ENCODE measurements at regions not wholly inside any gene's neighbourhood (a gene's known extent, or its start where the extent isn't known, plus 50 kb on each side); places are given as distances from the start of the nearest gene placed in this dataset.

DNA sequence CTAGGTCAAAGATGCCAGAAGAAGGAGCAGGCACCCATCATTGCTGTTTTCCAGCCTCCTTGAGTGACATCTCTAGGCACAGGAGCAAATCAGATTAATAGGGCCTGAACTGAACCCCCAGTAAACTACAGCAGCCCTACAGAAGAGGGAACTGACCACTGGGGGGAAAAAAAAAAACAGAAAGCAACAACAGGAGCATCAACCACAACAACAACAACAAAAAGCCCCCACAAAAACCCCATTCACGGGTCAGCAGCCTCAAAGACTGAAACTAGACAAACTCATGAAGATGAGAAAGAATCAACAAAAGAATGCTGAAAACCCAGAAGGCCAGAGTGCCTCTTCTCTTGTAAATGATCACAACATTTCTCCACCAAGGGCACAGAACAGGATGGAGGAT, 537.4 kb upstream of the BTBD3 start (continued):
- TF ChIP-seq, protein P1, sequence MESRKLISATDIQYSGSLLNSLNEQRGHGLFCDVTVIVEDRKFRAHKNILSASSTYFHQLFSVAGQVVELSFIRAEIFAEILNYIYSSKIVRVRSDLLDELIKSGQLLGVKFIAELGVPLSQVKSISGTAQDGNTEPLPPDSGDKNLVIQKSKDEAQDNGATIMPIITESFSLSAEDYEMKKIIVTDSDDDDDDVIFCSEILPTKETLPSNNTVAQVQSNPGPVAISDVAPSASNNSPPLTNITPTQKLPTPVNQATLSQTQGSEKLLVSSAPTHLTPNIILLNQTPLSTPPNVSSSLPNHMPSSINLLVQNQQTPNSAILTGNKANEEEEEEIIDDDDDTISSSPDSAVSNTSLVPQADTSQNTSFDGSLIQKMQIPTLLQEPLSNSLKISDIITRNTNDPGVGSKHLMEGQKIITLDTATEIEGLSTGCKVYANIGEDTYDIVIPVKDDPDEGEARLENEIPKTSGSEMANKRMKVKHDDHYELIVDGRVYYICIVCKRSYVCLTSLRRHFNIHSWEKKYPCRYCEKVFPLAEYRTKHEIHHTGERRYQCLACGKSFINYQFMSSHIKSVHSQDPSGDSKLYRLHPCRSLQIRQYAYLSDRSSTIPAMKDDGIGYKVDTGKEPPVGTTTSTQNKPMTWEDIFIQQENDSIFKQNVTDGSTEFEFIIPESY (IDR thresholded peaks at IDR 0.05): no peak
- TF ChIP-seq, protein P2, sequence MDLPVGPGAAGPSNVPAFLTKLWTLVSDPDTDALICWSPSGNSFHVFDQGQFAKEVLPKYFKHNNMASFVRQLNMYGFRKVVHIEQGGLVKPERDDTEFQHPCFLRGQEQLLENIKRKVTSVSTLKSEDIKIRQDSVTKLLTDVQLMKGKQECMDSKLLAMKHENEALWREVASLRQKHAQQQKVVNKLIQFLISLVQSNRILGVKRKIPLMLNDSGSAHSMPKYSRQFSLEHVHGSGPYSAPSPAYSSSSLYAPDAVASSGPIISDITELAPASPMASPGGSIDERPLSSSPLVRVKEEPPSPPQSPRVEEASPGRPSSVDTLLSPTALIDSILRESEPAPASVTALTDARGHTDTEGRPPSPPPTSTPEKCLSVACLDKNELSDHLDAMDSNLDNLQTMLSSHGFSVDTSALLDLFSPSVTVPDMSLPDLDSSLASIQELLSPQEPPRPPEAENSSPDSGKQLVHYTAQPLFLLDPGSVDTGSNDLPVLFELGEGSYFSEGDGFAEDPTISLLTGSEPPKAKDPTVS (IDR thresholded peaks at IDR 0.05; ENCODE audit: low read depth, low read length): no peak
- TF ChIP-seq, protein P3, sequence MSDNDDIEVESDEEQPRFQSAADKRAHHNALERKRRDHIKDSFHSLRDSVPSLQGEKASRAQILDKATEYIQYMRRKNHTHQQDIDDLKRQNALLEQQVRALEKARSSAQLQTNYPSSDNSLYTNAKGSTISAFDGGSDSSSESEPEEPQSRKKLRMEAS (IDR thresholded peaks at IDR 0.05; ENCODE audit: low read depth, low read length): no peak
- no peak for TF ChIP-seq HDGF (IDR thresholded peaks at IDR 0.05)
- TF ChIP-seq, protein P4, sequence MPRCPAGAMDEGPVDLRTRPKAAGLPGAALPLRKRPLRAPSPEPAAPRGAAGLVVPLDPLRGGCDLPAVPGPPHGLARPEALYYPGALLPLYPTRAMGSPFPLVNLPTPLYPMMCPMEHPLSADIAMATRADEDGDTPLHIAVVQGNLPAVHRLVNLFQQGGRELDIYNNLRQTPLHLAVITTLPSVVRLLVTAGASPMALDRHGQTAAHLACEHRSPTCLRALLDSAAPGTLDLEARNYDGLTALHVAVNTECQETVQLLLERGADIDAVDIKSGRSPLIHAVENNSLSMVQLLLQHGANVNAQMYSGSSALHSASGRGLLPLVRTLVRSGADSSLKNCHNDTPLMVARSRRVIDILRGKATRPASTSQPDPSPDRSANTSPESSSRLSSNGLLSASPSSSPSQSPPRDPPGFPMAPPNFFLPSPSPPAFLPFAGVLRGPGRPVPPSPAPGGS (IDR thresholded peaks at IDR 0.05; ENCODE audit: borderline replicate concordance, insufficient read depth, low read depth, low read length, poor library complexity, severe bottlenecking): peak; percentile 25
- TF ChIP-seq YBX1 (IDR thresholded peaks at IDR 0.05): no peak
- no peak for TF ChIP-seq FOS (IDR thresholded peaks at IDR 0.05; ENCODE audit: borderline replicate concordance, extremely low read depth, insufficient read length)
- no peak for TF ChIP-seq TCF3 (IDR thresholded peaks at IDR 0.05; ENCODE audit: borderline replicate concordance, insufficient read depth, low read depth, low read length)
- no peak for TF ChIP-seq IKZF1 (conservative IDR thresholded peaks at IDR 0.05)
- TF ChIP-seq FOXM1 (IDR thresholded peaks at IDR 0.05; ENCODE audit: low read depth, low read length): peak; percentile 66
- no peak for TF ChIP-seq MXI1 (IDR thresholded peaks at IDR 0.05; ENCODE audit: low read depth, low read length)
- no peak for TF ChIP-seq HDAC2 (IDR thresholded peaks at IDR 0.05)
- TF ChIP-seq ZNF217 (IDR thresholded peaks at IDR 0.05): no peak
- no peak for TF ChIP-seq NRF1 (conservative IDR thresholded peaks at IDR 0.05; ENCODE audit: low read depth, low read length)
- TF ChIP-seq ZNF207 (IDR thresholded peaks at IDR 0.05; ENCODE audit: borderline replicate concordance): no peak
- TF ChIP-seq, protein P5, sequence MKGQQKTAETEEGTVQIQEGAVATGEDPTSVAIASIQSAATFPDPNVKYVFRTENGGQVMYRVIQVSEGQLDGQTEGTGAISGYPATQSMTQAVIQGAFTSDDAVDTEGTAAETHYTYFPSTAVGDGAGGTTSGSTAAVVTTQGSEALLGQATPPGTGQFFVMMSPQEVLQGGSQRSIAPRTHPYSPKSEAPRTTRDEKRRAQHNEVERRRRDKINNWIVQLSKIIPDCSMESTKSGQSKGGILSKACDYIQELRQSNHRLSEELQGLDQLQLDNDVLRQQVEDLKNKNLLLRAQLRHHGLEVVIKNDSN (IDR thresholded peaks at IDR 0.05; ENCODE audit: borderline replicate concordance, extremely low read length, insufficient read depth, low read depth, low read length): no peak
- TF ChIP-seq, protein P6, sequence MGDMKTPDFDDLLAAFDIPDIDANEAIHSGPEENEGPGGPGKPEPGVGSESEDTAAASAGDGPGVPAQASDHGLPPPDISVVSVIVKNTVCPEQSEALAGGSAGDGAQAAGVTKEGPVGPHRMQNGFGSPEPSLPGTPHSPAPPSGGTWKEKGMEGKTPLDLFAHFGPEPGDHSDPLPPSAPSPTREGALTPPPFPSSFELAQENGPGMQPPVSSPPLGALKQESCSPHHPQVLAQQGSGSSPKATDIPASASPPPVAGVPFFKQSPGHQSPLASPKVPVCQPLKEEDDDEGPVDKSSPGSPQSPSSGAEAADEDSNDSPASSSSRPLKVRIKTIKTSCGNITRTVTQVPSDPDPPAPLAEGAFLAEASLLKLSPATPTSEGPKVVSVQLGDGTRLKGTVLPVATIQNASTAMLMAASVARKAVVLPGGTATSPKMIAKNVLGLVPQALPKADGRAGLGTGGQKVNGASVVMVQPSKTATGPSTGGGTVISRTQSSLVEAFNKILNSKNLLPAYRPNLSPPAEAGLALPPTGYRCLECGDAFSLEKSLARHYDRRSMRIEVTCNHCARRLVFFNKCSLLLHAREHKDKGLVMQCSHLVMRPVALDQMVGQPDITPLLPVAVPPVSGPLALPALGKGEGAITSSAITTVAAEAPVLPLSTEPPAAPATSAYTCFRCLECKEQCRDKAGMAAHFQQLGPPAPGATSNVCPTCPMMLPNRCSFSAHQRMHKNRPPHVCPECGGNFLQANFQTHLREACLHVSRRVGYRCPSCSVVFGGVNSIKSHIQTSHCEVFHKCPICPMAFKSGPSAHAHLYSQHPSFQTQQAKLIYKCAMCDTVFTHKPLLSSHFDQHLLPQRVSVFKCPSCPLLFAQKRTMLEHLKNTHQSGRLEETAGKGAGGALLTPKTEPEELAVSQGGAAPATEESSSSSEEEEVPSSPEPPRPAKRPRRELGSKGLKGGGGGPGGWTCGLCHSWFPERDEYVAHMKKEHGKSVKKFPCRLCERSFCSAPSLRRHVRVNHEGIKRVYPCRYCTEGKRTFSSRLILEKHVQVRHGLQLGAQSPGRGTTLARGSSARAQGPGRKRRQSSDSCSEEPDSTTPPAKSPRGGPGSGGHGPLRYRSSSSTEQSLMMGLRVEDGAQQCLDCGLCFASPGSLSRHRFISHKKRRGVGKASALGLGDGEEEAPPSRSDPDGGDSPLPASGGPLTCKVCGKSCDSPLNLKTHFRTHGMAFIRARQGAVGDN (IDR thresholded peaks at IDR 0.05): no peak; the same call in 1 of the 2 replicates
- no peak for TF ChIP-seq RFX5 (IDR thresholded peaks at IDR 0.05; ENCODE audit: low read depth, low read length)
- TF ChIP-seq SRF (IDR thresholded peaks at IDR 0.05; ENCODE audit: low read depth in 2 of 2, low read length in 2 of 2): no peak
- 0 out of 4 replicates have a peak, but pooled peaks of 1 of the 2 experiments have one; percentile 37 for TF ChIP-seq BHLHE40 (IDR thresholded peaks at IDR 0.05; ENCODE audit: borderline replicate concordance in 1 of 2, low read depth in 2 of 2, low read length in 1 of 2)
- TF ChIP-seq CBX5 (IDR thresholded peaks at IDR 0.05; ENCODE audit: low read depth): no peak
- no peak for TF ChIP-seq RAD51 (IDR thresholded peaks at IDR 0.05)

Data from GM12878 (cell line).